RPMI8226 (cell line): ENCODE measurements at regions not wholly inside any gene's neighbourhood (a gene's known extent, or its start where the extent isn't known, plus 50 kb on each side); places are given as distances from the start of the nearest gene placed in this dataset.

Source experiments
- DNase-seq: peaks from one replicate; pipeline ENCODE4 v3.0.0-alpha.2; 2015

GRCh38 chr4:30614771-30615170 lies 105.4 kb upstream of the PCDH7 start:
- DNase-seq = no peak

- DNase-seq = no peak
Observed at GRCh38 chr4:30616942-30617646, 103.1 kb upstream of the PCDH7 start.

- DNase-seq = no peak
Observed at GRCh38 chr4:30617836-30618235, 102.3 kb upstream of the PCDH7 start.

- DNase-seq = no peak
Observed at GRCh38 chr4:30619679-30620078, 100.5 kb upstream of the PCDH7 start.

GRCh38 chr4:30620711-30621110 lies 99.5 kb upstream of the PCDH7 start:
- no peak for DNase-seq

GRCh38 chr4:30630431-30630830 lies 89.7 kb upstream of the PCDH7 start:
- no peak for DNase-seq

GRCh38 chr4:30632751-30633150 lies 87.4 kb upstream of the PCDH7 start:
- DNase-seq = no peak

GRCh38 chr4:30641345-30641744 lies 78.8 kb upstream of the PCDH7 start:
- no peak for DNase-seq

- no peak for DNase-seq
Observed at GRCh38 chr4:30642567-30642966, 77.6 kb upstream of the PCDH7 start.

GRCh38 chr4:30653291-30653690 lies 66.9 kb upstream of the PCDH7 start:
- DNase-seq = no peak

GRCh38 chr4:30656828-30657227 lies 63.3 kb upstream of the PCDH7 start:
- DNase-seq = no peak

- no peak for DNase-seq
Observed at GRCh38 chr4:30667919-30668318, 52.2 kb upstream of the PCDH7 start.

GRCh38 chr4:30670206-30670605 lies 50.0 kb upstream of the PCDH7 start:
- DNase-seq = no peak
